Stimulated activated CD8-positive, alpha-beta memory T cell treated with anti-CD3 and anti-CD28 coated beads, Interleukin-4, amount 100 ng/mL, for 1 hour (primary cell): ENCODE measurements at regions not wholly inside any gene's neighbourhood (a gene's known extent, or its start where the extent isn't known, plus 50 kb on each side); places are given as distances from the start of the nearest gene placed in this dataset.

Source experiments
- DNase-seq, 2 donors: peaks; one replicate each; pipeline ENCODE4 v3.0.0-alpha.2; 2020; ENCODE audit warnings: low read depth in 2 of 2, low spot score in 1 of 2

GRCh38 chr9:80946496-80947170 lies 742.7 kb downstream of the TLE1 start:
- no peak for DNase-seq

GRCh38 chr9:80945436-80945835 lies 743.9 kb downstream of the TLE1 start:
- DNase-seq = no peak

- DNase-seq = no peak
Observed at GRCh38 chr9:80937645-80938044, 751.7 kb downstream of the TLE1 start.

GRCh38 chr9:80934095-80934494 lies 755.3 kb downstream of the TLE1 start:
- no peak for DNase-seq

- DNase-seq = no peak
Observed at GRCh38 chr9:80932947-80933780, 756.2 kb downstream of the TLE1 start.

- no peak for DNase-seq
Observed at GRCh38 chr9:80932181-80932580, 757.2 kb downstream of the TLE1 start.

- DNase-seq = no peak
Observed at GRCh38 chr9:80931163-80931562, 758.2 kb downstream of the TLE1 start.

- no peak for DNase-seq
Observed at GRCh38 chr9:80928697-80929096, 760.6 kb downstream of the TLE1 start.

- DNase-seq = no peak
Observed at GRCh38 chr9:80926611-80927010, 762.7 kb downstream of the TLE1 start.

- DNase-seq = no peak
Observed at GRCh38 chr9:80922544-80922943, 766.8 kb downstream of the TLE1 start.

GRCh38 chr9:80906728-80907127 lies 782.6 kb downstream of the TLE1 start:
- no peak for DNase-seq

GRCh38 chr9:80899208-80899607 lies 790.1 kb downstream of the TLE1 start:
- no peak for DNase-seq

GRCh38 chr9:80893190-80893589 lies 796.2 kb downstream of the TLE1 start:
- DNase-seq = no peak

GRCh38 chr9:80892703-80893102 lies 796.6 kb downstream of the TLE1 start:
- DNase-seq = no peak

GRCh38 chr9:80890124-80890523 lies 799.2 kb downstream of the TLE1 start:
- no peak for DNase-seq

- DNase-seq = no peak
Observed at GRCh38 chr9:80885894-80886293, 803.5 kb downstream of the TLE1 start.

- no peak for DNase-seq
Observed at GRCh38 chr9:80883826-80884579, 805.3 kb downstream of the TLE1 start.

GRCh38 chr9:80883426-80883825 lies 805.9 kb downstream of the TLE1 start:
- DNase-seq = no peak

GRCh38 chr9:80881940-80882339 lies 807.4 kb downstream of the TLE1 start:
- DNase-seq = no peak

GRCh38 chr9:80881320-80881719 lies 808.0 kb downstream of the TLE1 start:
- DNase-seq = no peak

GRCh38 chr9:80878556-80878955 lies 810.8 kb downstream of the TLE1 start:
- DNase-seq = no peak

GRCh38 chr9:80875947-80876346 lies 813.4 kb downstream of the TLE1 start:
- no peak for DNase-seq
